Body of pancreas (tissue), 4 donors: ENCODE measurements at regions not wholly inside any gene's neighbourhood (a gene's known extent, or its start where the extent isn't known, plus 50 kb on each side); places are given as distances from the start of the nearest gene placed in this dataset.

Source experiments
- CTCF ChIP-seq, 7 experiments: fragments of 450-650 bp in 4 of 7; fragments of 200-600 bp in 3 of 7; sonication (generic) in 3 of 7; IDR thresholded peaks; one replicate each; pipeline ENCODE4 v1.5.1; 2016 to 2019; ENCODE audit warnings: antibody characterized with exemption in 7 of 7
- POLR2A ChIP-seq, 3 donors: fragments of 450-650 bp; IDR thresholded peaks; one replicate each; pipeline ENCODE4 v1.6.1; 2016; ENCODE audit warnings: antibody characterized with exemption in 3 of 3, mild to moderate bottlenecking in 2 of 3

- TF ChIP-seq CTCF (IDR thresholded peaks at IDR 0.05) (no peak), POLR2A (IDR thresholded peaks at IDR 0.05) (no peak)
Measured at GRCh38 chr5:6000867-6001266, 377.5 kb downstream of the MED10 start.
